ENCODE measurements at regions not wholly inside any gene's neighbourhood (a gene's known extent, or its start where the extent isn't known, plus 50 kb on each side); places are given as distances from the start of the nearest gene placed in this dataset.
A peak's percentile ranks its signal among the peaks of the same experiment; 100 is the strongest.

- DNase-seq, result no peak
Measured at GRCh38 chr7:131896165-131896863, 339.9 kb upstream of the PODXL start.

GRCh38 chr7:131895541-131896164 lies 339.2 kb upstream of the PODXL start:
- no peak for DNase-seq

GRCh38 chr7:131893631-131894340 lies 337.4 kb upstream of the PODXL start:
- no peak for DNase-seq

GRCh38 chr7:131890176-131890575 lies 333.7 kb upstream of the PODXL start:
- no peak for DNase-seq

- no peak for DNase-seq
Measured at GRCh38 chr7:131889572-131890150, 333.2 kb upstream of the PODXL start.

GRCh38 chr7:131883769-131884168 lies 327.3 kb upstream of the PODXL start:
- no peak for DNase-seq

GRCh38 chr7:131883196-131883595 lies 326.8 kb upstream of the PODXL start:
- no peak for DNase-seq

GRCh38 chr7:131882321-131882720 lies 325.9 kb upstream of the PODXL start:
- no peak for DNase-seq

GRCh38 chr7:131880078-131880477 lies 323.6 kb upstream of the PODXL start:
- no peak for DNase-seq

- DNase-seq, result no peak
Measured at GRCh38 chr7:131879424-131879823, 323.0 kb upstream of the PODXL start.

- DNase-seq, result no peak
Measured at GRCh38 chr7:131878777-131879176, 322.3 kb upstream of the PODXL start.

- no peak for DNase-seq
Measured at GRCh38 chr7:131873581-131873980, 317.2 kb upstream of the PODXL start.

- no peak for DNase-seq
Measured at GRCh38 chr7:131869986-131870385, 313.6 kb upstream of the PODXL start.

- DNase-seq, result no peak
Measured at GRCh38 chr7:131869169-131869844, 312.9 kb upstream of the PODXL start.

GRCh38 chr7:131867461-131867860 lies 311.0 kb upstream of the PODXL start:
- no peak for DNase-seq

- DNase-seq, result no peak
Measured at GRCh38 chr7:131865911-131866310, 309.5 kb upstream of the PODXL start.

- DNase-seq, result no peak
Measured at GRCh38 chr7:131861620-131862346, 305.4 kb upstream of the PODXL start.

- peak; percentile 38 for DNase-seq
Measured at GRCh38 chr7:131859147-131859821, 302.9 kb upstream of the PODXL start.

GRCh38 chr7:131858611-131859010 lies 302.2 kb upstream of the PODXL start:
- peak; percentile 31 for DNase-seq

GRCh38 chr7:131849472-131849871 lies 293.0 kb upstream of the PODXL start:
- DNase-seq, result no peak

- no peak for DNase-seq
Measured at GRCh38 chr7:131848033-131848432, 291.6 kb upstream of the PODXL start.

Measured in femur (tissue), 1 donor.